ENCODE measurements at regions not wholly inside any gene's neighbourhood (a gene's known extent, or its start where the extent isn't known, plus 50 kb on each side); places are given as distances from the start of the nearest gene placed in this dataset.

- Histone ChIP-seq H3K4me3 (no peak overlapping the region), H3K36me3 (no peaks in the 10 kb centered on the region), H3K27ac (no peak overlapping the region), H3K9me3 (no peaks in the 10 kb centered on the region), H3K27me3 (no peaks in the 10 kb centered on the region), H3K4me1 (no peaks in the 10 kb centered on the region)
- DNase-seq (no peak), ATAC-seq (ENCODE audit: low FRiP score in 2 of 2) (no peak)
- TF ChIP-seq POLR2AphosphoS5 (IDR thresholded peaks at IDR 0.05), result no peak
- no peak for TF ChIP-seq CTCF (IDR thresholded peaks at IDR 0.05)
- no peak for TF ChIP-seq POLR2A (IDR thresholded peaks at IDR 0.05)
- no peak for TF ChIP-seq EP300 (IDR thresholded peaks at IDR 0.05)
- WGBS, 2 donors, result 73% methylated on average over 1 of the region's 1 CpG; no CpG with 5 or more reads in 1 of the 2 donors
Measured at GRCh38 chr12:118711185-118711584, 270.2 kb upstream of the SRRM4 start.

GRCh38 chr12:118714051-118714460 lies 267.3 kb upstream of the SRRM4 start:
- Histone ChIP-seq H3K27ac (no peak overlapping the region), H3K27me3 (no peaks in the 10 kb centered on the region), H3K4me3 (no peak overlapping the region), H3K36me3 (no peaks in the 10 kb centered on the region), H3K4me1 (no peaks in the 10 kb centered on the region), H3K9me3 (no peaks in the 10 kb centered on the region)
- TF ChIP-seq POLR2AphosphoS5 (IDR thresholded peaks at IDR 0.05) (no peak), CTCF (IDR thresholded peaks at IDR 0.05) (peak in 3 of 6 experiments; percentile 35 to 38 (median 36)), EP300 (IDR thresholded peaks at IDR 0.05) (no peak), POLR2A (IDR thresholded peaks at IDR 0.05) (no peak)
- ATAC-seq (ENCODE audit: low FRiP score in 2 of 2), result no peak
- WGBS, 2 donors, result 10 to 13% methylated on average over 5 of the region's 5 CpGs
- DNase-seq, result no peak

- H3K9me3 ChIP-seq, result no peaks in the 10 kb centered on the region
- WGBS, 2 donors, result 35 to 39% methylated on average over 4 of the region's 4 CpGs
- ATAC-seq (ENCODE audit: low FRiP score in 2 of 2) (no peak), DNase-seq (no peak)
- H3K27me3 ChIP-seq, result no peaks in the 10 kb centered on the region
- H3K27ac ChIP-seq, result no peak overlapping the region
- TF ChIP-seq EP300 (IDR thresholded peaks at IDR 0.05) (no peak), POLR2AphosphoS5 (IDR thresholded peaks at IDR 0.05) (no peak), CTCF (IDR thresholded peaks at IDR 0.05) (no peak)
- no peaks in the 10 kb centered on the region for H3K36me3 ChIP-seq
- H3K4me1 ChIP-seq, result no peaks in the 10 kb centered on the region
- H3K4me3 ChIP-seq, result no peak overlapping the region
Measured at GRCh38 chr12:118714500-118714899, 266.8 kb upstream of the SRRM4 start.

- no peaks in the 10 kb centered on the region for H3K9me3 ChIP-seq
- WGBS, 2 donors, result 74 to 75% methylated on average over 2 of the region's 2 CpGs
- H3K4me1 ChIP-seq, result no peaks in the 10 kb centered on the region
- no peak for DNase-seq
- H3K27me3 ChIP-seq, result no peaks in the 10 kb centered on the region
- no peak overlapping the region for H3K27ac ChIP-seq
- no peak for ATAC-seq (ENCODE audit: low FRiP score in 2 of 2)
- TF ChIP-seq CTCF (IDR thresholded peaks at IDR 0.05) (no peak), POLR2A (IDR thresholded peaks at IDR 0.05) (no peak), EP300 (IDR thresholded peaks at IDR 0.05) (no peak), POLR2AphosphoS5 (IDR thresholded peaks at IDR 0.05) (no peak)
- H3K36me3 ChIP-seq, result no peaks in the 10 kb centered on the region
- H3K4me3 ChIP-seq, result no peak overlapping the region
Measured at GRCh38 chr12:118715647-118716046, 265.7 kb upstream of the SRRM4 start.

- Histone ChIP-seq H3K27me3 (no peaks in the 10 kb centered on the region), H3K4me3 (no peak overlapping the region), H3K9me3 (peaks cover 0 to 2% (median 0%) of the 10 kb centered on the region in 4 donors), H3K36me3 (no peaks in the 10 kb centered on the region), H3K4me1 (no peaks in the 10 kb centered on the region), H3K27ac (no peak overlapping the region)
- TF ChIP-seq POLR2AphosphoS5 (IDR thresholded peaks at IDR 0.05) (no peak), POLR2A (IDR thresholded peaks at IDR 0.05) (no peak), EP300 (IDR thresholded peaks at IDR 0.05) (no peak), CTCF (IDR thresholded peaks at IDR 0.05) (no peak)
- ATAC-seq (ENCODE audit: low FRiP score in 2 of 2) (no peak), DNase-seq (no peak)
- 72 to 78% methylated on average over 11 of the region's 11 CpGs for WGBS, 2 donors
Measured at GRCh38 chr12:118727196-118727978, 254.0 kb upstream of the SRRM4 start.
